ENCODE measurements at regions not wholly inside any gene's neighbourhood (a gene's known extent, or its start where the extent isn't known, plus 50 kb on each side); places are given as distances from the start of the nearest gene placed in this dataset.

- no peak for TF ChIP-seq CTCF (IDR thresholded peaks at IDR 0.05; ENCODE audit: low read depth, low read length, poor library complexity, severe bottlenecking)
- TF ChIP-seq EZH2phosphoT487 (IDR thresholded peaks at IDR 0.05; ENCODE audit: borderline replicate concordance, low read length), result no peak
These were observed 154.2 kb upstream of the DLX2 start for GRCh38 chr2:172256886-172257285.
